ENCODE measurements at regions not wholly inside any gene's neighbourhood (a gene's known extent, or its start where the extent isn't known, plus 50 kb on each side); places are given as distances from the start of the nearest gene placed in this dataset.
"Not testable (repeated sequence)": the region's sequence is repeated elsewhere in the genome, so short reads cannot be mapped to it uniquely, and the experiment has no call there.

- Histone ChIP-seq H3K36me3 (ENCODE audit: control insufficient read depth in 2 of 3, insufficient read depth in 3 of 3, low read length in 3 of 3) (no peaks in the 10 kb centered on the region), H3K4me3 (ENCODE audit: low read length in 3 of 3) (no peak overlapping the region), H3K27ac (ENCODE audit: low read depth in 2 of 2, low read length in 2 of 2) (peak overlapping the region in 1 of 2 donors; percentile 8), H3K27me3 (ENCODE audit: control insufficient read depth, insufficient read depth, low read length) (no peaks in the 10 kb centered on the region), H3K9me3 (ENCODE audit: control insufficient read depth in 2 of 3, insufficient read depth in 1 of 3, low read length in 3 of 3) (no peaks in the 10 kb centered on the region), H3K9ac (ENCODE audit: low read length in 3 of 3) (no peak overlapping the region), H3K4me1 (ENCODE audit: control insufficient read depth in 2 of 3, insufficient read depth in 2 of 3, low read depth in 1 of 3, low read length in 3 of 3) (no peaks in the 10 kb centered on the region)
- DNase-seq: no peak
- TF ChIP-seq CTCF (IDR thresholded peaks at IDR 0.05; ENCODE audit: borderline replicate concordance, extremely low read depth, insufficient read depth): no peak
- no peak for FAIRE-seq
- intact Hi-C loops (cut with DNase I): no loop called here
These were observed 1359.8 kb upstream of the CDH9 start for GRCh38 chr5:28398185-28398584.

GRCh38 chr5:28397502-28397941 lies 1359.1 kb upstream of the CDH9 start:
- intact Hi-C loops (cut with DNase I): no loop called here
- Histone ChIP-seq H3K9me3 (ENCODE audit: control insufficient read depth in 2 of 3, insufficient read depth in 1 of 3, low read length in 3 of 3) (no peaks in the 10 kb centered on the region), H3K27ac (ENCODE audit: low read depth in 2 of 2, low read length in 2 of 2) (peak overlapping the region in 1 of 2 donors; percentile 8), H3K4me1 (ENCODE audit: control insufficient read depth in 2 of 3, insufficient read depth in 2 of 3, low read depth in 1 of 3, low read length in 3 of 3) (no peaks in the 10 kb centered on the region), H3K9ac (ENCODE audit: low read length in 3 of 3) (no peak overlapping the region), H3K36me3 (ENCODE audit: control insufficient read depth in 2 of 3, insufficient read depth in 3 of 3, low read length in 3 of 3) (no peaks in the 10 kb centered on the region), H3K4me3 (ENCODE audit: low read length in 3 of 3) (no peak overlapping the region), H3K27me3 (ENCODE audit: control insufficient read depth, insufficient read depth, low read length) (no peaks in the 10 kb centered on the region)
- no peak for FAIRE-seq
- DNase-seq: peak in 3 of 5 donors; percentile 32 to 83 (median 60)
- no peak for TF ChIP-seq CTCF (IDR thresholded peaks at IDR 0.05; ENCODE audit: borderline replicate concordance, extremely low read depth, insufficient read depth)

GRCh38 chr5:28391277-28391676 lies 1352.9 kb upstream of the CDH9 start:
- Histone ChIP-seq H3K36me3 (ENCODE audit: control insufficient read depth in 2 of 3, insufficient read depth in 3 of 3, low read length in 3 of 3) (no peaks in the 10 kb centered on the region), H3K27ac (ENCODE audit: low read depth in 2 of 2, low read length in 2 of 2) (no peak overlapping the region), H3K4me1 (ENCODE audit: control insufficient read depth in 2 of 3, insufficient read depth in 2 of 3, low read depth in 1 of 3, low read length in 3 of 3) (no peaks in the 10 kb centered on the region), H3K27me3 (ENCODE audit: control insufficient read depth, insufficient read depth, low read length) (no peaks in the 10 kb centered on the region), H3K4me3 (ENCODE audit: low read length in 3 of 3) (no peak overlapping the region), H3K9ac (ENCODE audit: low read length in 3 of 3) (no peak overlapping the region), H3K9me3 (ENCODE audit: control insufficient read depth in 2 of 3, insufficient read depth in 1 of 3, low read length in 3 of 3) (no peaks in the 10 kb centered on the region)
- no peak for DNase-seq
- no peak for FAIRE-seq
- TF ChIP-seq CTCF (IDR thresholded peaks at IDR 0.05; ENCODE audit: borderline replicate concordance, extremely low read depth, insufficient read depth): no peak
- intact Hi-C loops (cut with DNase I): no loop called here

GRCh38 chr5:28390341-28390740 lies 1352.0 kb upstream of the CDH9 start:
- FAIRE-seq (no peak), DNase-seq (no peak)
- H3K27me3 ChIP-seq (ENCODE audit: control insufficient read depth, insufficient read depth, low read length): no peaks in the 10 kb centered on the region
- no peak overlapping the region for H3K4me3 ChIP-seq (ENCODE audit: low read length in 3 of 3)
- no peak overlapping the region for H3K27ac ChIP-seq (ENCODE audit: low read depth in 2 of 2, low read length in 2 of 2)
- no peaks in the 10 kb centered on the region for H3K9me3 ChIP-seq (ENCODE audit: control insufficient read depth in 2 of 3, insufficient read depth in 1 of 3, low read length in 3 of 3)
- intact Hi-C loops (cut with DNase I): no loop called here
- TF ChIP-seq CTCF (IDR thresholded peaks at IDR 0.05; ENCODE audit: borderline replicate concordance, extremely low read depth, insufficient read depth): no peak
- no peaks in the 10 kb centered on the region for H3K4me1 ChIP-seq (ENCODE audit: control insufficient read depth in 2 of 3, insufficient read depth in 2 of 3, low read depth in 1 of 3, low read length in 3 of 3)
- no peaks in the 10 kb centered on the region for H3K36me3 ChIP-seq (ENCODE audit: control insufficient read depth in 2 of 3, insufficient read depth in 3 of 3, low read length in 3 of 3)
- no peak overlapping the region for H3K9ac ChIP-seq (ENCODE audit: low read length in 3 of 3)

GRCh38 chr5:28389727-28390126 lies 1351.3 kb upstream of the CDH9 start:
- H3K27me3 ChIP-seq (ENCODE audit: control insufficient read depth, insufficient read depth, low read length); H3K4me3 ChIP-seq (ENCODE audit: low read length in 3 of 3); H3K9me3 ChIP-seq (ENCODE audit: control insufficient read depth in 2 of 3, insufficient read depth in 1 of 3, low read length in 3 of 3); H3K4me1 ChIP-seq (ENCODE audit: control insufficient read depth in 2 of 3, insufficient read depth in 2 of 3, low read depth in 1 of 3, low read length in 3 of 3); intact Hi-C loops (cut with DNase I); H3K27ac ChIP-seq (ENCODE audit: low read depth in 2 of 2, low read length in 2 of 2); DNase-seq; H3K9ac ChIP-seq (ENCODE audit: low read length in 3 of 3); H3K36me3 ChIP-seq (ENCODE audit: control insufficient read depth in 2 of 3, insufficient read depth in 3 of 3, low read length in 3 of 3); FAIRE-seq: not testable (repeated sequence)
